GM23338 (cell line): ENCODE measurements at regions not wholly inside any gene's neighbourhood (a gene's known extent, or its start where the extent isn't known, plus 50 kb on each side); places are given as distances from the start of the nearest gene placed in this dataset.
A peak's percentile ranks its signal among the peaks of the same experiment; 100 is the strongest.

Experiments
- ATAC-seq: fragments of 200-7000 bp; cut with Tn5 transposase; 3 replicates; pipeline ENCODE4 v1.9.1; 2020
- DNase-seq: peaks from one replicate; pipeline ENCODE4 v3.0.0-alpha.2; 2015; ENCODE audit warnings: low spot score
- H2AFZ ChIP-seq: fragments of 200-600 bp; sonication (generic); 2 replicates; pipeline ENCODE4 v1.8.0; 2016; ENCODE audit warnings: antibody characterized with exemption, mild to moderate bottlenecking, moderate library complexity
- H3F3A ChIP-seq: fragments of 200-600 bp; sonication (generic); replicated peaks from 2 replicates; pipeline ENCODE4 v1.8.0; 2017; ENCODE audit warnings: antibody characterized with exemption, mixed run types, low read depth
- H3K27ac ChIP-seq: fragments of 200-600 bp; sonication (generic); 2 replicates; pipeline ENCODE4 v1.6.1; 2016; ENCODE audit warnings: low read depth
- H3K27me3 ChIP-seq: fragments of 200-600 bp; sonication (generic); 2 replicates; pipeline ENCODE4 v1.8.0; 2016; ENCODE audit warnings: mild to moderate bottlenecking, mixed run types, moderate library complexity; ENCODE audit not compliant: insufficient read depth
- H3K36me3 ChIP-seq: fragments of 200-600 bp; sonication (generic); 2 replicates; pipeline ENCODE4 v1.8.0; 2016; ENCODE audit warnings: mild to moderate bottlenecking; ENCODE audit not compliant: insufficient read depth
- H3K4me1 ChIP-seq: fragments of 200-600 bp; sonication (generic); 2 replicates; pipeline ENCODE4 v1.8.0; 2016; ENCODE audit warnings: mild to moderate bottlenecking, moderate library complexity; ENCODE audit not compliant: insufficient read depth
- H3K4me2 ChIP-seq: fragments of 200-600 bp; sonication (generic); 2 replicates; pipeline ENCODE4 v1.7.1; 2017; ENCODE audit warnings: mixed run types
- H3K4me3 ChIP-seq: fragments of 200-600 bp; sonication (generic); 2 replicates; pipeline ENCODE4 v1.6.1; 2016; ENCODE audit warnings: mixed run types
- H3K79me2 ChIP-seq: fragments of 200-600 bp; sonication (generic); replicated peaks from 2 replicates; pipeline ENCODE4 v1.8.0; 2017; ENCODE audit warnings: mild to moderate bottlenecking; ENCODE audit not compliant: insufficient read depth
- H3K9me2 ChIP-seq: fragments of 200-600 bp; sonication (generic); 2 replicates; pipeline ENCODE4 v1.8.0; 2017; ENCODE audit not compliant: insufficient read depth
- H4K20me1 ChIP-seq: fragments of 200-600 bp; sonication (generic); replicated peaks from 2 replicates; pipeline ENCODE4 v1.8.0; 2017; ENCODE audit warnings: mild to moderate bottlenecking; ENCODE audit not compliant: insufficient read depth
- H3K27ac Mint-ChIP-seq: 2 replicates; pipeline ENCODE4 v1.8.0; 2020; ENCODE audit warnings: inconsistent platforms, mild to moderate bottlenecking, moderate library complexity, mixed read lengths
- H3K27me3 Mint-ChIP-seq: 3 replicates; pipeline ENCODE4 v1.8.0; 2022; ENCODE audit warnings: low read depth, mild to moderate bottlenecking, moderate library complexity, mixed read lengths, inconsistent platforms; ENCODE audit not compliant: insufficient read depth, poor library complexity
- H3K36me3 Mint-ChIP-seq: 3 replicates; pipeline ENCODE4 v1.8.0; 2021; ENCODE audit warnings: low read depth, mild to moderate bottlenecking, inconsistent platforms, moderate library complexity, mixed read lengths
- H3K4me1 Mint-ChIP-seq: 3 replicates; pipeline ENCODE4 v1.8.0; 2020; ENCODE audit warnings: mild to moderate bottlenecking, inconsistent platforms, mixed read lengths
- H3K4me3 Mint-ChIP-seq: 3 replicates; pipeline ENCODE4 v1.8.0; 2021; ENCODE audit warnings: moderate library complexity, mild to moderate bottlenecking, inconsistent platforms, mixed read lengths
- H3K9me3 Mint-ChIP-seq: 3 replicates; pipeline ENCODE4 v1.8.0; 2020; ENCODE audit warnings: moderate library complexity, mild to moderate bottlenecking, inconsistent platforms, mixed read lengths
- CREB1 ChIP-seq: fragments of 250-450 bp; sonication (Bioruptor Pico); IDR thresholded peaks from 2 replicates; pipeline ENCODE4 v1.5.0; 2020; ENCODE audit warnings: low read depth, mild to moderate bottlenecking, moderate library complexity
- EZH2 ChIP-seq: fragments of 200-600 bp; sonication (generic); IDR thresholded peaks from one replicate; pipeline ENCODE4 v1.8.0; 2017; ENCODE audit warnings: antibody characterized with exemption, mild to moderate bottlenecking, low read depth; ENCODE audit not compliant: unreplicated experiment
- EZH2phosphoT487 ChIP-seq: fragments of 200-600 bp; sonication (generic); IDR thresholded peaks from one replicate; pipeline ENCODE4 v1.8.1; 2018; ENCODE audit warnings: antibody characterized with exemption; ENCODE audit not compliant: unreplicated experiment
- JUNB ChIP-seq: IDR thresholded peaks from one replicate; pipeline ENCODE4 v1.6.1; 2016; ENCODE audit warnings: antibody characterized with exemption; ENCODE audit not compliant: unreplicated experiment
- NANOG ChIP-seq: IDR thresholded peaks from 2 replicates; pipeline ENCODE4 v1.6.1; 2016; ENCODE audit warnings: antibody characterized with exemption, borderline replicate concordance
- POLR2AphosphoS5 ChIP-seq: IDR thresholded peaks from 2 replicates; pipeline ENCODE4 v1.6.1; 2016; ENCODE audit warnings: antibody characterized with exemption, low read depth
- STAT1 ChIP-seq: IDR thresholded peaks from one replicate; pipeline ENCODE4 v1.6.1; 2016; ENCODE audit warnings: antibody characterized with exemption; ENCODE audit not compliant: unreplicated experiment
- ZNF114 ChIP-seq: fragments of 250-450 bp; sonication (Bioruptor Pico); IDR thresholded peaks from 2 replicates; pipeline ENCODE4 v1.5.0; 2020; ENCODE audit warnings: mild to moderate bottlenecking, moderate library complexity
- ZNF331 ChIP-seq: fragments of 250-450 bp; sonication (Bioruptor Pico); IDR thresholded peaks from 2 replicates; pipeline ENCODE4 v1.5.0; 2020; ENCODE audit warnings: low read depth, mild to moderate bottlenecking, moderate library complexity
- TF ChIP-seq, protein P1 (sequence below): IDR thresholded peaks from 2 replicates; pipeline ENCODE4 v1.6.1; 2016; ENCODE audit warnings: antibody characterized with exemption
- TF ChIP-seq, protein P2 (sequence below), 2 experiments: fragments of 200-600 bp in 1 of 2; sonication (generic) in 1 of 2; conservative IDR thresholded peaks; 2 replicates each; pipeline versions ENCODE4 v1.5.1 to v1.6.1; 2016 to 2017; ENCODE audit warnings: antibody characterized with exemption in 2 of 2, low read depth in 2 of 2, mild to moderate bottlenecking in 2 of 2, moderate library complexity in 1 of 2
- TF ChIP-seq, protein P3 (sequence below): fragments of 250-450 bp; sonication (Bioruptor Pico); IDR thresholded peaks from 2 replicates; pipeline ENCODE4 v1.5.0; 2020; ENCODE audit warnings: mild to moderate bottlenecking, moderate library complexity
- TF ChIP-seq, protein P4 (sequence below): IDR thresholded peaks from one replicate; pipeline ENCODE4 v1.6.1; 2018; ENCODE audit warnings: antibody characterized with exemption; ENCODE audit not compliant: unreplicated experiment

DNA sequence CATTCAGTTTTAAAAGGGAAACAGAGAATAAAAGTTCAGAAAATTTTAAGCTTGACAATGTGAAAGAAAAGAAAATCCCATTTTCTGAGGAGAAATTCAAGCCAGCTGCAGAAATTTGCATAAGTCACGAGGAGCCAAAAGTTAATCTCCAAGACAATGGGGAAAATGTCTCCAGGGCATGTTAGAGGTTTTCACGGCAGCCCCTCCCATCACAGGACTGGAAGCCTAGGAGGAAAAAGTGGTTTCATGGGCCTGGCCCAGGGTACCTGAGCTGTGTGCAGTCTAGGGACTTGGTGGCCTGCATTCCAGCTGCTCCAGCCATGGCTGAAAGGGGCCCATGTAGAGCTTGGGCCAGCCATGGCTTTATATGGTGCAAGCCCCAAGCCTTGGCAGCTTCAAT, 59.6 kb upstream of the NXPH1 start:
- H3K4me3 ChIP-seq = no peak overlapping the region
- Mint-ChIP-seq H3K27me3 (peaks cover 4% of the 10 kb centered on the region), H3K9me3 (peaks cover 29% of the 10 kb centered on the region), H3K36me3 (peaks cover 36% of the 10 kb centered on the region), H3K4me3 (no peak overlapping the region), H3K27ac (no peak overlapping the region), H3K4me1 (peaks cover 18% of the 10 kb centered on the region)
- peaks cover 12% of the 10 kb centered on the region; the same call in 1 of the 2 replicates for H3K9me2 ChIP-seq
- H2AFZ ChIP-seq = no peak overlapping the region
- no peaks in the 10 kb centered on the region for H3K79me2 ChIP-seq
- no peak overlapping the region for H3K27ac ChIP-seq
- no peak for TF ChIP-seq ZNF331
- TF ChIP-seq EZH2 = no peak
- TF ChIP-seq CREB1 (CRISPR knock-in tag) = no peak
- TF ChIP-seq, protein P1, sequence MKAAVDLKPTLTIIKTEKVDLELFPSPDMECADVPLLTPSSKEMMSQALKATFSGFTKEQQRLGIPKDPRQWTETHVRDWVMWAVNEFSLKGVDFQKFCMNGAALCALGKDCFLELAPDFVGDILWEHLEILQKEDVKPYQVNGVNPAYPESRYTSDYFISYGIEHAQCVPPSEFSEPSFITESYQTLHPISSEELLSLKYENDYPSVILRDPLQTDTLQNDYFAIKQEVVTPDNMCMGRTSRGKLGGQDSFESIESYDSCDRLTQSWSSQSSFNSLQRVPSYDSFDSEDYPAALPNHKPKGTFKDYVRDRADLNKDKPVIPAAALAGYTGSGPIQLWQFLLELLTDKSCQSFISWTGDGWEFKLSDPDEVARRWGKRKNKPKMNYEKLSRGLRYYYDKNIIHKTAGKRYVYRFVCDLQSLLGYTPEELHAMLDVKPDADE = no peak
- TF ChIP-seq ZNF114 (CRISPR knock-in tag) = no peak
- TF ChIP-seq EZH2phosphoT487 = no peak
- no peak for TF ChIP-seq STAT1
- no peak for TF ChIP-seq POLR2AphosphoS5
- no peak for TF ChIP-seq JUNB
- TF ChIP-seq, protein P2, sequence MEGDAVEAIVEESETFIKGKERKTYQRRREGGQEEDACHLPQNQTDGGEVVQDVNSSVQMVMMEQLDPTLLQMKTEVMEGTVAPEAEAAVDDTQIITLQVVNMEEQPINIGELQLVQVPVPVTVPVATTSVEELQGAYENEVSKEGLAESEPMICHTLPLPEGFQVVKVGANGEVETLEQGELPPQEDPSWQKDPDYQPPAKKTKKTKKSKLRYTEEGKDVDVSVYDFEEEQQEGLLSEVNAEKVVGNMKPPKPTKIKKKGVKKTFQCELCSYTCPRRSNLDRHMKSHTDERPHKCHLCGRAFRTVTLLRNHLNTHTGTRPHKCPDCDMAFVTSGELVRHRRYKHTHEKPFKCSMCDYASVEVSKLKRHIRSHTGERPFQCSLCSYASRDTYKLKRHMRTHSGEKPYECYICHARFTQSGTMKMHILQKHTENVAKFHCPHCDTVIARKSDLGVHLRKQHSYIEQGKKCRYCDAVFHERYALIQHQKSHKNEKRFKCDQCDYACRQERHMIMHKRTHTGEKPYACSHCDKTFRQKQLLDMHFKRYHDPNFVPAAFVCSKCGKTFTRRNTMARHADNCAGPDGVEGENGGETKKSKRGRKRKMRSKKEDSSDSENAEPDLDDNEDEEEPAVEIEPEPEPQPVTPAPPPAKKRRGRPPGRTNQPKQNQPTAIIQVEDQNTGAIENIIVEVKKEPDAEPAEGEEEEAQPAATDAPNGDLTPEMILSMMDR (conservative IDR thresholded peaks at IDR 0.05; ENCODE audit: low read depth in 2 of 2) = no peak
- TF ChIP-seq, protein P3, sequence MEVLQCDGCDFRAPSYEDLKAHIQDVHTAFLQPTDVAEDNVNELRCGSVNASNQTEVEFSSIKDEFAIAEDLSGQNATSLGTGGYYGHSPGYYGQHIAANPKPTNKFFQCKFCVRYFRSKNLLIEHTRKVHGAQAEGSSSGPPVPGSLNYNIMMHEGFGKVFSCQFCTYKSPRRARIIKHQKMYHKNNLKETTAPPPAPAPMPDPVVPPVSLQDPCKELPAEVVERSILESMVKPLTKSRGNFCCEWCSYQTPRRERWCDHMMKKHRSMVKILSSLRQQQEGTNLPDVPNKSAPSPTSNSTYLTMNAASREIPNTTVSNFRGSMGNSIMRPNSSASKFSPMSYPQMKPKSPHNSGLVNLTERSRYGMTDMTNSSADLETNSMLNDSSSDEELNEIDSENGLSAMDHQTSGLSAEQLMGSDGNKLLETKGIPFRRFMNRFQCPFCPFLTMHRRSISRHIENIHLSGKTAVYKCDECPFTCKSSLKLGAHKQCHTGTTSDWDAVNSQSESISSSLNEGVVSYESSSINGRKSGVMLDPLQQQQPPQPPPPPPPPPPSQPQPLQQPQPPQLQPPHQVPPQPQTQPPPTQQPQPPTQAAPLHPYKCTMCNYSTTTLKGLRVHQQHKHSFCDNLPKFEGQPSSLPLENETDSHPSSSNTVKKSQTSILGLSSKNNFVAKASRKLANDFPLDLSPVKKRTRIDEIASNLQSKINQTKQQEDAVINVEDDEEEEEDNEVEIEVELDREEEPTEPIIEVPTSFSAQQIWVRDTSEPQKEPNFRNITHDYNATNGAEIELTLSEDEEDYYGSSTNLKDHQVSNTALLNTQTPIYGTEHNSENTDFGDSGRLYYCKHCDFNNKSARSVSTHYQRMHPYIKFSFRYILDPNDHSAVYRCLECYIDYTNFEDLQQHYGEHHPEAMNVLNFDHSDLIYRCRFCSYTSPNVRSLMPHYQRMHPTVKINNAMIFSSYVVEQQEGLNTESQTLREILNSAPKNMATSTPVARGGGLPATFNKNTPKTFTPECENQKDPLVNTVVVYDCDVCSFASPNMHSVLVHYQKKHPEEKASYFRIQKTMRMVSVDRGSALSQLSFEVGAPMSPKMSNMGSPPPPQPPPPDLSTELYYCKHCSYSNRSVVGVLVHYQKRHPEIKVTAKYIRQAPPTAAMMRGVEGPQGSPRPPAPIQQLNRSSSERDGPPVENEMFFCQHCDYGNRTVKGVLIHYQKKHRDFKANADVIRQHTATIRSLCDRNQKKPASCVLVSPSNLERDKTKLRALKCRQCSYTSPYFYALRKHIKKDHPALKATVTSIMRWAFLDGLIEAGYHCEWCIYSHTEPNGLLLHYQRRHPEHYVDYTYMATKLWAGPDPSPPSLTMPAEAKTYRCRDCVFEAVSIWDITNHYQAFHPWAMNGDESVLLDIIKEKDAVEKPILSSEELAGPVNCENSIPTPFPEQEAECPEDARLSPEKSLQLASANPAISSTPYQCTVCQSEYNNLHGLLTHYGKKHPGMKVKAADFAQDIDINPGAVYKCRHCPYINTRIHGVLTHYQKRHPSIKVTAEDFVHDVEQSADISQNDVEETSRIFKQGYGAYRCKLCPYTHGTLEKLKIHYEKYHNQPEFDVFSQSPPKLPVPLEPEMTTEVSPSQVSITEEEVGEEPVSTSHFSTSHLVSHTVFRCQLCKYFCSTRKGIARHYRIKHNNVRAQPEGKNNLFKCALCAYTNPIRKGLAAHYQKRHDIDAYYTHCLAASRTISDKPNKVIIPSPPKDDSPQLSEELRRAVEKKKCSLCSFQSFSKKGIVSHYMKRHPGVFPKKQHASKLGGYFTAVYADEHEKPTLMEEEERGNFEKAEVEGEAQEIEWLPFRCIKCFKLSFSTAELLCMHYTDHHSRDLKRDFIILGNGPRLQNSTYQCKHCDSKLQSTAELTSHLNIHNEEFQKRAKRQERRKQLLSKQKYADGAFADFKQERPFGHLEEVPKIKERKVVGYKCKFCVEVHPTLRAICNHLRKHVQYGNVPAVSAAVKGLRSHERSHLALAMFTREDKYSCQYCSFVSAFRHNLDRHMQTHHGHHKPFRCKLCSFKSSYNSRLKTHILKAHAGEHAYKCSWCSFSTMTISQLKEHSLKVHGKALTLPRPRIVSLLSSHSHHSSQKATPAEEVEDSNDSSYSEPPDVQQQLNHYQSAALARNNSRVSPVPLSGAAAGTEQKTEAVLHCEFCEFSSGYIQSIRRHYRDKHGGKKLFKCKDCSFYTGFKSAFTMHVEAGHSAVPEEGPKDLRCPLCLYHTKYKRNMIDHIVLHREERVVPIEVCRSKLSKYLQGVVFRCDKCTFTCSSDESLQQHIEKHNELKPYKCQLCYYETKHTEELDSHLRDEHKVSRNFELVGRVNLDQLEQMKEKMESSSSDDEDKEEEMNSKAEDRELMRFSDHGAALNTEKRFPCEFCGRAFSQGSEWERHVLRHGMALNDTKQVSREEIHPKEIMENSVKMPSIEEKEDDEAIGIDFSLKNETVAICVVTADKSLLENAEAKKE (CRISPR knock-in tag) = no peak
- TF ChIP-seq NANOG = no peak
- TF ChIP-seq, protein P4, sequence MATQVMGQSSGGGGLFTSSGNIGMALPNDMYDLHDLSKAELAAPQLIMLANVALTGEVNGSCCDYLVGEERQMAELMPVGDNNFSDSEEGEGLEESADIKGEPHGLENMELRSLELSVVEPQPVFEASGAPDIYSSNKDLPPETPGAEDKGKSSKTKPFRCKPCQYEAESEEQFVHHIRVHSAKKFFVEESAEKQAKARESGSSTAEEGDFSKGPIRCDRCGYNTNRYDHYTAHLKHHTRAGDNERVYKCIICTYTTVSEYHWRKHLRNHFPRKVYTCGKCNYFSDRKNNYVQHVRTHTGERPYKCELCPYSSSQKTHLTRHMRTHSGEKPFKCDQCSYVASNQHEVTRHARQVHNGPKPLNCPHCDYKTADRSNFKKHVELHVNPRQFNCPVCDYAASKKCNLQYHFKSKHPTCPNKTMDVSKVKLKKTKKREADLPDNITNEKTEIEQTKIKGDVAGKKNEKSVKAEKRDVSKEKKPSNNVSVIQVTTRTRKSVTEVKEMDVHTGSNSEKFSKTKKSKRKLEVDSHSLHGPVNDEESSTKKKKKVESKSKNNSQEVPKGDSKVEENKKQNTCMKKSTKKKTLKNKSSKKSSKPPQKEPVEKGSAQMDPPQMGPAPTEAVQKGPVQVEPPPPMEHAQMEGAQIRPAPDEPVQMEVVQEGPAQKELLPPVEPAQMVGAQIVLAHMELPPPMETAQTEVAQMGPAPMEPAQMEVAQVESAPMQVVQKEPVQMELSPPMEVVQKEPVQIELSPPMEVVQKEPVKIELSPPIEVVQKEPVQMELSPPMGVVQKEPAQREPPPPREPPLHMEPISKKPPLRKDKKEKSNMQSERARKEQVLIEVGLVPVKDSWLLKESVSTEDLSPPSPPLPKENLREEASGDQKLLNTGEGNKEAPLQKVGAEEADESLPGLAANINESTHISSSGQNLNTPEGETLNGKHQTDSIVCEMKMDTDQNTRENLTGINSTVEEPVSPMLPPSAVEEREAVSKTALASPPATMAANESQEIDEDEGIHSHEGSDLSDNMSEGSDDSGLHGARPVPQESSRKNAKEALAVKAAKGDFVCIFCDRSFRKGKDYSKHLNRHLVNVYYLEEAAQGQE = no peak
- DNase-seq (peak; percentile 36), ATAC-seq (no peak)
- H3K27me3 ChIP-seq = no peaks in the 10 kb centered on the region
- no peaks in the 10 kb centered on the region for H3K36me3 ChIP-seq
- peaks cover 12% of the 10 kb centered on the region for H3K4me1 ChIP-seq
- no peaks in the 10 kb centered on the region for H4K20me1 ChIP-seq
- H3F3A ChIP-seq = no peaks in the 10 kb centered on the region
- no peak overlapping the region for H3K4me2 ChIP-seq
